K562 (cell line): ENCODE measurements at regions not wholly inside any gene's neighbourhood (a gene's known extent, or its start where the extent isn't known, plus 50 kb on each side); places are given as distances from the start of the nearest gene placed in this dataset.

Source experiments
- ATAC-seq: fragments of 200-7000 bp; cut with Tn5 transposase; 3 replicates; pipeline ENCODE4 v1.9.1; 2020; ENCODE audit warnings: moderate library complexity
- BruUV-seq: library from RNA; stranded (reverse); fragments of 400-500 nt; replicated peaks from 2 replicates; lab custom pipeline; 2021; lab: Mats Ljungman, UMichigan
- CTCF ChIA-PET: fragments of 300-600 bp; formaldehyde crosslinking; extraction: SDS; loops from one replicate; lab custom pipeline; 2021; ENCODE audit warnings: low intra/inter-chr PET ratio; lab: Yijun Ruan, JAX
- POLR2A ChIA-PET: fragments of 300-600, 350-650 bp; sonication (Branson Sonifier 250); formaldehyde crosslinking; extraction: SDS; loops from one replicate; lab custom pipeline; 2021; ENCODE audit warnings: antibody characterized with exemption, inconsistent platforms; lab: Yijun Ruan, JAX
- DNase-seq, 4 experiments: peaks; one replicate each; pipeline versions ENCODE4 v3.0.0 to v3.0.0-alpha.2; 2011 to 2018; ENCODE audit warnings: low spot score in 3 of 4, mixed read lengths in 3 of 4; ENCODE audit errors: extremely low read depth in 1 of 4
- FAIRE-seq: peaks from 2 replicates; lab custom pipeline; 2011; peaks lifted over from hg19 to GRCh38; lab: Jason Lieb, UNC
- H2AFZ ChIP-seq: 2 replicates; pipeline ENCODE4 v1.6.0; 2011; ENCODE audit warnings: low read depth, low read length, control low read depth, inconsistent platforms
- H3K27ac ChIP-seq: fragments of 200-600 bp; 3 replicates; pipeline ENCODE4 v1.8.0; 2011; ENCODE audit warnings: low read depth, mild to moderate bottlenecking, control low read depth, inconsistent platforms, low read length, moderate library complexity, mixed read lengths; ENCODE audit errors: extremely low read depth
- H3K27me3 ChIP-seq, 2 experiments: fragments of 300-600 bp in 1 of 2; 2 replicates in 1 of 2; 3 replicates in 1 of 2; pipeline versions ENCODE4 v1.6.0 to v1.8.0; 2011; ENCODE audit warnings: inconsistent platforms in 2 of 2, low read length in 2 of 2, mild to moderate bottlenecking in 1 of 2, mixed read lengths in 1 of 2, moderate library complexity in 1 of 2; ENCODE audit not compliant: control insufficient read depth in 2 of 2, insufficient read depth in 2 of 2
- H3K36me3 ChIP-seq: fragments of 300-600 bp; 3 replicates; pipeline ENCODE4 v1.8.0; 2011; ENCODE audit warnings: mild to moderate bottlenecking, low read length, inconsistent platforms; ENCODE audit not compliant: control insufficient read depth, insufficient read depth
- H3K4me1 ChIP-seq, 2 experiments: fragments of 200-600 bp in 1 of 2; replicated peaks in 1 of 2; 2 replicates in 1 of 2; 3 replicates in 1 of 2; pipeline versions ENCODE4 v1.5.1 to v1.8.0; 2011; ENCODE audit warnings: inconsistent platforms in 2 of 2, low read length in 2 of 2, mild to moderate bottlenecking in 1 of 2, mixed read lengths in 1 of 2, moderate library complexity in 1 of 2; ENCODE audit not compliant: control insufficient read depth in 2 of 2, insufficient read depth in 2 of 2
- H3K4me2 ChIP-seq: 2 replicates; pipeline ENCODE4 v1.6.1; 2011; ENCODE audit warnings: low read length, control low read depth, inconsistent platforms, mixed read lengths; ENCODE audit not compliant: insufficient read depth
- H3K4me3 ChIP-seq: fragments of 200-600 bp; sonication (generic), shearing (Covaris generic); 2 replicates; pipeline ENCODE4 v1.5.1; 2016; ENCODE audit warnings: control low read depth, inconsistent platforms
- H3K79me2 ChIP-seq: fragments of 200-600 bp; 3 replicates; pipeline ENCODE4 v1.8.0; 2011; ENCODE audit warnings: low read length, inconsistent platforms; ENCODE audit not compliant: control insufficient read depth, insufficient read depth
- H3K9ac ChIP-seq, 2 experiments: 2 replicates each; pipeline versions ENCODE4 v1.6.0 to v1.6.1; 2011; ENCODE audit warnings: low read depth in 2 of 2, low read length in 2 of 2, control low read depth in 1 of 2, inconsistent platforms in 1 of 2, mild to moderate bottlenecking in 1 of 2, mixed read lengths in 1 of 2; ENCODE audit not compliant: insufficient read depth in 1 of 2
- H3K9me1 ChIP-seq: one replicate; pipeline ENCODE4 v1.6.0; 2011; ENCODE audit warnings: inconsistent platforms, mild to moderate bottlenecking, low read length, moderate library complexity; ENCODE audit not compliant: control insufficient read depth, insufficient read depth
- H3K9me3 ChIP-seq: replicated peaks from 2 replicates; pipeline ENCODE4 v1.5.1; 2011; ENCODE audit warnings: low read depth, low read length, inconsistent platforms; ENCODE audit not compliant: control insufficient read depth, insufficient read depth
- H4K20me1 ChIP-seq: replicated peaks from 2 replicates; pipeline ENCODE4 v1.6.1; 2011; ENCODE audit warnings: low read length, inconsistent platforms, mixed read lengths; ENCODE audit not compliant: control insufficient read depth, insufficient read depth
- CC2D1A ChIP-seq: fragments of 450-650 bp; IDR thresholded peaks from 2 replicates; pipeline ENCODE4 v1.6.1; 2017; ENCODE audit warnings: mild to moderate bottlenecking
- ELF2 ChIP-seq: fragments of 250-450 bp; sonication (Bioruptor Pico); IDR thresholded peaks from 2 replicates; pipeline ENCODE4 v1.5.0; 2021; ENCODE audit warnings: mild to moderate bottlenecking
- HBP1 ChIP-seq: fragments of 450-650 bp; formaldehyde crosslinking; IDR thresholded peaks from 2 replicates; pipeline ENCODE4 v1.4.0; 2022; ENCODE audit warnings: missing genetic modification characterization
- ILK ChIP-seq: fragments of 450-650 bp; IDR thresholded peaks from 2 replicates; pipeline ENCODE4 v1.6.1; 2016; ENCODE audit warnings: missing genetic modification characterization, low read depth, mild to moderate bottlenecking, missing compliant biosample characterization, moderate library complexity, borderline replicate concordance
- LCOR ChIP-seq: sonication (generic); formaldehyde crosslinking; IDR thresholded peaks from 2 replicates; pipeline ENCODE4 v1.8.0; 2022; ENCODE audit warnings: mild to moderate bottlenecking, missing genetic modification reagents
- LEF1 ChIP-seq: fragments of 450-650 bp; IDR thresholded peaks from 2 replicates; pipeline ENCODE4 v1.6.1; 2016; ENCODE audit warnings: mild to moderate bottlenecking
- NFIX ChIP-seq: fragments of 250-450 bp; sonication (Bioruptor Pico); IDR thresholded peaks from 2 replicates; pipeline ENCODE4 v1.4.0; 2020; ENCODE audit warnings: low read depth, mild to moderate bottlenecking, moderate library complexity
- NONO ChIP-seq, 2 experiments: fragments of 200-400 bp in 1 of 2; fragments of 450-650 bp in 1 of 2; formaldehyde crosslinking in 1 of 2; IDR thresholded peaks; 2 replicates each; pipeline ENCODE4 v1.6.1; 2017; ENCODE audit warnings: low read depth in 2 of 2, mild to moderate bottlenecking in 2 of 2, moderate library complexity in 2 of 2, low read length in 1 of 2
- SMC3 ChIP-seq: conservative IDR thresholded peaks from 2 replicates; pipeline ENCODE4 v1.6.1; 2011; ENCODE audit warnings: low read depth, low read length, improper control_type of control experiment; ENCODE audit not compliant: insufficient read depth
- SOX6 ChIP-seq: fragments of 450-650 bp; IDR thresholded peaks from 2 replicates; pipeline ENCODE4 v1.6.1; 2014; ENCODE audit warnings: mild to moderate bottlenecking
- TRIM28 ChIP-seq: fragments of 450-650 bp; IDR thresholded peaks from 2 replicates; pipeline ENCODE4 v1.6.1; 2017
- ZKSCAN3 ChIP-seq: fragments of 250-450 bp; sonication (Bioruptor Pico); IDR thresholded peaks from 2 replicates; pipeline ENCODE4 v1.4.0; 2020
- ZNF324 ChIP-seq: fragments of 250-450 bp; sonication (Bioruptor Pico); IDR thresholded peaks from 2 replicates; pipeline ENCODE4 v1.4.0; 2020; ENCODE audit warnings: mild to moderate bottlenecking
- ZNF561 ChIP-seq: fragments of 450-650 bp; formaldehyde crosslinking; conservative IDR thresholded peaks from 2 replicates; pipeline ENCODE4 v1.4.0; 2020; ENCODE audit warnings: mild to moderate bottlenecking, moderate library complexity
- ZNF584 ChIP-seq: fragments of 200-800 bp; sonication (Bioruptor generic); IDR thresholded peaks from 2 replicates; pipeline ENCODE4 v1.6.1; 2016; ENCODE audit warnings: low read depth, mild to moderate bottlenecking, missing genetic modification characterization, missing compliant biosample characterization
- WGBS: fragments of 100-300 bp; shearing (Covaris generic); methylation state at CpG from one replicate; pipeline ENCODE4 v1.1.6; 2016; ENCODE audit warnings: low coverage, mixed read lengths; ENCODE audit not compliant: insufficient coverage; ENCODE audit errors: missing lambda C conversion rate; 5-methylcytosine and 5-hydroxymethylcytosine counted together
- in situ Hi-C: fragments of 300-500 bp; cut with MboI; formaldehyde crosslinking; loops from 4 replicates; pipeline ENCODE4 v1.15.0; 2018; ENCODE audit warnings: inconsistent platforms, mixed read lengths
- intact Hi-C: fragments of 100-400 bp; cut with micrococcal nuclease; formaldehyde crosslinking; loops from 2 replicates; pipeline ENCODE4 v1.14.2; 2022

- H3K9ac ChIP-seq = no peak overlapping the region
- H3K9me1 ChIP-seq = no peaks in the 10 kb centered on the region
- H3K79me2 ChIP-seq = no peaks in the 10 kb centered on the region
- H3K4me2 ChIP-seq = no peak overlapping the region
- H3K27ac ChIP-seq = no peak overlapping the region
- 2% methylated on average over 3 of the region's 3 CpGs for WGBS
- intact Hi-C loops (no loop called here), in situ Hi-C loops (no loop called here)
- H2AFZ ChIP-seq = no peak overlapping the region
- no peak for DNase-seq
- H3K4me3 ChIP-seq = no peak overlapping the region
- no TSS peak for BruUV-seq
- POLR2A ChIA-PET = no interaction called here
- ATAC-seq = no peak
- H3K9me3 ChIP-seq = no peaks in the 10 kb centered on the region
- TF ChIP-seq ZNF561 (no peak), ILK (tag) (no peak), TRIM28 (no peak), ELF2 (CRISPR knock-in tag) (no peak), LCOR (no peak), HBP1 (CRISPR knock-in tag) (no peak), ZNF584 (no peak), SOX6 (no peak), ZKSCAN3 (CRISPR knock-in tag) (no peak), NFIX (CRISPR knock-in tag) (no peak), NONO (IDR thresholded peaks at IDR 0.05; ENCODE audit: low read depth in 2 of 2, low read length in 1 of 2) (no peak), ZNF324 (CRISPR knock-in tag) (no peak), SMC3 (no peak), LEF1 (no peak), CC2D1A (no peak)
- TF ChIP-seq, all 486 proteins: peak for 0
- Histone ChIP-seq H3K27me3 (no peaks in the 10 kb centered on the region), H3K36me3 (no peaks in the 10 kb centered on the region), H4K20me1 (no peaks in the 10 kb centered on the region), H3K4me1 (no peaks in the 10 kb centered on the region)
- FAIRE-seq = no peak
- CTCF ChIA-PET = no interaction called here
Observed at GRCh38 chr7:11950942-11951341, 118.9 kb upstream of the THSD7A start.
